Psoas muscle (tissue), 7 donors: ENCODE measurements at regions not wholly inside any gene's neighbourhood (a gene's known extent, or its start where the extent isn't known, plus 50 kb on each side); places are given as distances from the start of the nearest gene placed in this dataset.
A peak's percentile ranks its signal among the peaks of the same experiment; 100 is the strongest.

Experiments used
- ATAC-seq, 4 donors: fragments of 200-7000 bp; cut with Tn5 transposase; one replicate each; pipeline ENCODE4 v1.9.1; 2020; ENCODE audit warnings: moderate library complexity in 3 of 4, mild to moderate bottlenecking in 2 of 4
- DNase-seq, 2 donors: peaks; one replicate each; pipeline ENCODE4 v3.0.0-alpha.2; 2020
- H3K27ac ChIP-seq: fragments of 200-600 bp; one replicate; pipeline ENCODE4 v1.8.0; 2022
- H3K27me3 ChIP-seq, 3 donors: fragments of 200-600 bp in 1 of 3; one replicate each; pipeline versions ENCODE4 v1.6.1 to v1.8.0; 2013 to 2022; ENCODE audit warnings: low read length in 2 of 3, mild to moderate bottlenecking in 2 of 3, moderate library complexity in 1 of 3; ENCODE audit not compliant: insufficient read depth in 3 of 3
- H3K36me3 ChIP-seq, 2 donors: fragments of 200-600 bp in 1 of 2; one replicate each; pipeline versions ENCODE4 v1.6.1 to v1.8.0; 2013 to 2022; ENCODE audit warnings: low read depth in 1 of 2, mild to moderate bottlenecking in 1 of 2, moderate library complexity in 1 of 2; ENCODE audit not compliant: insufficient read depth in 1 of 2
- H3K4me1 ChIP-seq: fragments of 200-600 bp; one replicate; pipeline ENCODE4 v1.8.0; 2022
- H3K4me3 ChIP-seq: fragments of 200-600 bp; one replicate; pipeline ENCODE4 v1.8.0; 2022; ENCODE audit warnings: mild to moderate bottlenecking
- H3K9me3 ChIP-seq: fragments of 200-600 bp; one replicate; pipeline ENCODE4 v1.8.0; 2022
- WGBS, 3 donors: extraction: QIAGEN DNeasy Blood & Tissue Kit; methylation state at CpG; one replicate each; pipeline versions ENCODE4 v1.1.6 to v1.1.7; 2013; 5-methylcytosine and 5-hydroxymethylcytosine counted together
- intact Hi-C, 2 donors: fragments of 100-400 bp; cut with DNase I; formaldehyde crosslinking; loops; one replicate each; pipeline versions ENCODE4 v1.11.0 to v1.14.2; 2022
- TF ChIP-seq, protein P1 (sequence below): fragments of 200-600 bp; IDR thresholded peaks from one replicate; pipeline ENCODE4 v1.8.0; 2022; ENCODE audit warnings: antibody characterized with exemption
- donor health status: healthy with polysubstance abuse.
- donor health status: DM: no; HTN: no; CAD: no; lungs with moderate emphysema.
- donor health status: Bipolar disorder and iron deficiency.
- donor health status: healthy.
- donor health status: DM: yes; HTN: yes; CAD: no.
- donor health status: DM: no; HTN: no; CAD: no.
- donor health status: DM: yes; HTN: yes; CAD: no.

GRCh38 chr1:56355422-56355821, 223.9 kb downstream of the PLPP3 start:
- Histone ChIP-seq H3K4me1 (peaks cover 58% of the 10 kb centered on the region), H3K27ac (peak overlapping the region; percentile 94), H3K27me3 (no peaks in the 10 kb centered on the region), H3K9me3 (no peaks in the 10 kb centered on the region), H3K4me3 (peak overlapping the region; percentile 16), H3K36me3 (no peaks in the 10 kb centered on the region)
- 30 to 53% (median 32%) methylated on average over 1 of the region's 1 CpG for WGBS, 3 donors
- DNase-seq (no peak), ATAC-seq (peak; percentile 78 to 88 (median 87))
- intact Hi-C loops = no loop called here
- TF ChIP-seq, protein P1, sequence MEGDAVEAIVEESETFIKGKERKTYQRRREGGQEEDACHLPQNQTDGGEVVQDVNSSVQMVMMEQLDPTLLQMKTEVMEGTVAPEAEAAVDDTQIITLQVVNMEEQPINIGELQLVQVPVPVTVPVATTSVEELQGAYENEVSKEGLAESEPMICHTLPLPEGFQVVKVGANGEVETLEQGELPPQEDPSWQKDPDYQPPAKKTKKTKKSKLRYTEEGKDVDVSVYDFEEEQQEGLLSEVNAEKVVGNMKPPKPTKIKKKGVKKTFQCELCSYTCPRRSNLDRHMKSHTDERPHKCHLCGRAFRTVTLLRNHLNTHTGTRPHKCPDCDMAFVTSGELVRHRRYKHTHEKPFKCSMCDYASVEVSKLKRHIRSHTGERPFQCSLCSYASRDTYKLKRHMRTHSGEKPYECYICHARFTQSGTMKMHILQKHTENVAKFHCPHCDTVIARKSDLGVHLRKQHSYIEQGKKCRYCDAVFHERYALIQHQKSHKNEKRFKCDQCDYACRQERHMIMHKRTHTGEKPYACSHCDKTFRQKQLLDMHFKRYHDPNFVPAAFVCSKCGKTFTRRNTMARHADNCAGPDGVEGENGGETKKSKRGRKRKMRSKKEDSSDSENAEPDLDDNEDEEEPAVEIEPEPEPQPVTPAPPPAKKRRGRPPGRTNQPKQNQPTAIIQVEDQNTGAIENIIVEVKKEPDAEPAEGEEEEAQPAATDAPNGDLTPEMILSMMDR = no peak

- H3K27ac ChIP-seq = no peak overlapping the region
- no peaks in the 10 kb centered on the region for H3K36me3 ChIP-seq
- DNase-seq (no peak), ATAC-seq (no peak)
- H3K4me3 ChIP-seq = no peak overlapping the region
- no peaks in the 10 kb centered on the region for H3K27me3 ChIP-seq
- peaks cover 12% of the 10 kb centered on the region for H3K9me3 ChIP-seq
- TF ChIP-seq, protein P1 = no peak
- H3K4me1 ChIP-seq = peaks cover 10% of the 10 kb centered on the region
- intact Hi-C loops = no loop called here
These were observed 233.5 kb downstream of the PLPP3 start for GRCh38 chr1:56345831-56346230.

- Histone ChIP-seq H3K4me3 (no peak overlapping the region), H3K4me1 (peaks cover 12% of the 10 kb centered on the region), H3K27me3 (no peaks in the 10 kb centered on the region), H3K9me3 (peaks cover 4% of the 10 kb centered on the region), H3K27ac (peak overlapping the region; percentile 38), H3K36me3 (no peaks in the 10 kb centered on the region)
- TF ChIP-seq, protein P1 = no peak
- ATAC-seq (peak in 3 of 4 donors; percentile 39 to 76 (median 71)), DNase-seq (no peak)
- intact Hi-C loops = no loop called here
These were observed 238.4 kb downstream of the PLPP3 start for GRCh38 chr1:56340977-56341376.

- Histone ChIP-seq H3K27ac (peak overlapping the region; percentile 38), H3K4me3 (no peak overlapping the region), H3K27me3 (no peaks in the 10 kb centered on the region), H3K36me3 (no peaks in the 10 kb centered on the region), H3K4me1 (peaks cover 22% of the 10 kb centered on the region), H3K9me3 (peaks cover 4% of the 10 kb centered on the region)
- DNase-seq (no peak), ATAC-seq (peak; percentile 75 to 89 (median 81))
- intact Hi-C loops = loop anchor here in 1 of 2 donors (5.0 kb wide), 1 partner anchor 83 kb away; no protein-coding TSS in a partner anchor
- TF ChIP-seq, protein P1 = no peak
- WGBS, 3 donors = 49 to 79% (median 60%) methylated on average over 6 of the region's 6 CpGs
These were observed 239.4 kb downstream of the PLPP3 start for GRCh38 chr1:56339786-56340465.

GRCh38 chr1:56339093-56339492, 240.3 kb downstream of the PLPP3 start:
- Histone ChIP-seq H3K36me3 (no peaks in the 10 kb centered on the region), H3K27me3 (no peaks in the 10 kb centered on the region), H3K4me3 (no peak overlapping the region), H3K4me1 (peaks cover 22% of the 10 kb centered on the region), H3K27ac (peak overlapping the region; percentile 38), H3K9me3 (no peaks in the 10 kb centered on the region)
- TF ChIP-seq, protein P1 = no peak
- ATAC-seq (no peak), DNase-seq (no peak)
- intact Hi-C loops = loop anchor here in 1 of 2 donors (5.0 kb wide), 1 partner anchor 82 kb away; no protein-coding TSS in a partner anchor
- WGBS, 3 donors = 87 to 100% (median 92%) methylated on average over 1 of the region's 1 CpG
